Ishikawa (cell line): ENCODE measurements at regions not wholly inside any gene's neighbourhood (a gene's known extent, or its start where the extent isn't known, plus 50 kb on each side); places are given as distances from the start of the nearest gene placed in this dataset.

Source experiments
- CEBPB ChIP-seq: IDR thresholded peaks from 2 replicates; pipeline ENCODE4 v1.6.1; 2012
- CREB1 ChIP-seq: IDR thresholded peaks from 2 replicates; pipeline ENCODE4 v1.6.1; 2012; ENCODE audit warnings: low read depth
- EGR1 ChIP-seq: IDR thresholded peaks from 2 replicates; pipeline ENCODE4 v1.6.1; 2012
- EP300 ChIP-seq: IDR thresholded peaks from 2 replicates; pipeline ENCODE4 v1.6.1; 2012; ENCODE audit warnings: borderline replicate concordance
- FOXM1 ChIP-seq: IDR thresholded peaks from 2 replicates; pipeline ENCODE4 v1.6.1; 2012; ENCODE audit warnings: low read depth, borderline replicate concordance
- MAX ChIP-seq: IDR thresholded peaks from 2 replicates; pipeline ENCODE4 v1.6.1; 2012
- NFIC ChIP-seq: IDR thresholded peaks from 2 replicates; pipeline ENCODE4 v1.6.1; 2012
- RAD21 ChIP-seq: IDR thresholded peaks from 2 replicates; pipeline ENCODE4 v1.6.1; 2012; ENCODE audit warnings: low read depth
- TAF1 ChIP-seq: IDR thresholded peaks from 2 replicates; pipeline ENCODE4 v1.6.1; 2012; ENCODE audit warnings: low read depth, mild to moderate bottlenecking
- TCF12 ChIP-seq: IDR thresholded peaks from 2 replicates; pipeline ENCODE4 v1.6.1; 2012; ENCODE audit warnings: low read depth
- TEAD4 ChIP-seq: IDR thresholded peaks from 2 replicates; pipeline ENCODE4 v1.6.1; 2012
- USF1 ChIP-seq: IDR thresholded peaks from 2 replicates; pipeline ENCODE4 v1.6.1; 2012
- YY1 ChIP-seq: IDR thresholded peaks from 2 replicates; pipeline ENCODE4 v1.6.1; 2012; ENCODE audit warnings: low read depth
- ZBTB7A ChIP-seq: IDR thresholded peaks from 2 replicates; pipeline ENCODE4 v1.6.1; 2012; ENCODE audit warnings: low read depth
- TF ChIP-seq, protein P1 (sequence below): IDR thresholded peaks from 2 replicates; pipeline ENCODE4 v1.6.1; 2012; ENCODE audit warnings: low read depth, mild to moderate bottlenecking

DNA sequence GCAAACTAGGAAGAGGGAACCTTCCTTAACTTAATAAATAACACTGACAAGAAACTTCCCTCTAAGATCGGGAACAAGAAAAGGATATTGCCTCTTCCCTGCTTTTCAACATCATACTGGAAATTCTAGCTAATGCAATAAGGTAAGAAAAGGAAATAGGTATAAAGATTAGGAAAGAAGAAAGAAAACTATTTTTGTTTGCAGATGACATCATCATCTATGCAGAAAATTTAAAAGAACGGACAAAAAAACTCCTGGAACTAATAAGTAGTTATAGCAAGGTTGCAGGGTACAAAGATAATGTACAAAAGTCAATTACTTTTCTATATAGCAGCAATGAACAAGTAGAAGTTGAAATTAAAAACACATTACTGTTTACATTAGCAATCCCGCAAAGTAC lies 164.8 kb downstream of the WDR11 start:
- no peak for TF ChIP-seq EGR1
- no peak for TF ChIP-seq TCF12
- no peak for TF ChIP-seq EP300
- TF ChIP-seq CEBPB = no peak
- no peak for TF ChIP-seq RAD21
- TF ChIP-seq TEAD4 = no peak
- no peak for TF ChIP-seq MAX
- no peak for TF ChIP-seq USF1
- no peak for TF ChIP-seq YY1
- no peak for TF ChIP-seq CREB1
- TF ChIP-seq NFIC = no peak

DNA sequence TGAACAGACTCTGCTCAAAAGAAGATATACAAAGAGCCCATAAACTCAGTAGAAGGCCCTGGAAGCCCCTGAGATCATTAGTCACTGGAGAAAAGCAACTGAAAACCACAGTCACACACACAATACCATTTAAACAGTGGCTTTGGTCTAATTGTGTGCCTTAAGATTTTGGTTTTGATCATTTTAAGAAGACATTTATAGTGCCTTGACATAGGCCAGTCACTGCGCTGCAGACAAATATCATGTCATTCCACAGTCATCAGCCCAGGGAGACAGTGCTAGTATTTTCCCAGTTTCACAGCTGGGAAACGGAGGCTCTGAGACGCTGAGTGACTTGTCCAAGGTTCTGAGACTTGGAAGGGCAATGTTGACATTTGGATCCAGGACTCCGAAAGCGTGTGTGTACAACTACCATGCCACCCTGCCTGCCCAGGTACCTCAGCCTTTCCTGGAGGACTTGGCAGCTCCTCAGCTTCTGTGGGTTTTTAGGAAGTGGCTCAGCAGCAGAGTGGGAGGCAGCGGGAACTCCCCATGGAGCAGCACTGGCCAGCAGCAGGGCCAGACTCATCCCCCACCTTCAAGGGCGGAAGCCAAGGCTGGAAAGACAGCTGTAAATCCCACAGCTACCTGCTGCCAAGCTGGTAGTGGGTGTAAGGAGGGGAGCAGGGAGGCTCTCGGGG lies 173.9 kb downstream of the WDR11 start:
- TF ChIP-seq MAX = no peak
- TF ChIP-seq, protein P1, sequence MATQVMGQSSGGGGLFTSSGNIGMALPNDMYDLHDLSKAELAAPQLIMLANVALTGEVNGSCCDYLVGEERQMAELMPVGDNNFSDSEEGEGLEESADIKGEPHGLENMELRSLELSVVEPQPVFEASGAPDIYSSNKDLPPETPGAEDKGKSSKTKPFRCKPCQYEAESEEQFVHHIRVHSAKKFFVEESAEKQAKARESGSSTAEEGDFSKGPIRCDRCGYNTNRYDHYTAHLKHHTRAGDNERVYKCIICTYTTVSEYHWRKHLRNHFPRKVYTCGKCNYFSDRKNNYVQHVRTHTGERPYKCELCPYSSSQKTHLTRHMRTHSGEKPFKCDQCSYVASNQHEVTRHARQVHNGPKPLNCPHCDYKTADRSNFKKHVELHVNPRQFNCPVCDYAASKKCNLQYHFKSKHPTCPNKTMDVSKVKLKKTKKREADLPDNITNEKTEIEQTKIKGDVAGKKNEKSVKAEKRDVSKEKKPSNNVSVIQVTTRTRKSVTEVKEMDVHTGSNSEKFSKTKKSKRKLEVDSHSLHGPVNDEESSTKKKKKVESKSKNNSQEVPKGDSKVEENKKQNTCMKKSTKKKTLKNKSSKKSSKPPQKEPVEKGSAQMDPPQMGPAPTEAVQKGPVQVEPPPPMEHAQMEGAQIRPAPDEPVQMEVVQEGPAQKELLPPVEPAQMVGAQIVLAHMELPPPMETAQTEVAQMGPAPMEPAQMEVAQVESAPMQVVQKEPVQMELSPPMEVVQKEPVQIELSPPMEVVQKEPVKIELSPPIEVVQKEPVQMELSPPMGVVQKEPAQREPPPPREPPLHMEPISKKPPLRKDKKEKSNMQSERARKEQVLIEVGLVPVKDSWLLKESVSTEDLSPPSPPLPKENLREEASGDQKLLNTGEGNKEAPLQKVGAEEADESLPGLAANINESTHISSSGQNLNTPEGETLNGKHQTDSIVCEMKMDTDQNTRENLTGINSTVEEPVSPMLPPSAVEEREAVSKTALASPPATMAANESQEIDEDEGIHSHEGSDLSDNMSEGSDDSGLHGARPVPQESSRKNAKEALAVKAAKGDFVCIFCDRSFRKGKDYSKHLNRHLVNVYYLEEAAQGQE = peak; percentile 53
- TF ChIP-seq CEBPB = no peak

DNA sequence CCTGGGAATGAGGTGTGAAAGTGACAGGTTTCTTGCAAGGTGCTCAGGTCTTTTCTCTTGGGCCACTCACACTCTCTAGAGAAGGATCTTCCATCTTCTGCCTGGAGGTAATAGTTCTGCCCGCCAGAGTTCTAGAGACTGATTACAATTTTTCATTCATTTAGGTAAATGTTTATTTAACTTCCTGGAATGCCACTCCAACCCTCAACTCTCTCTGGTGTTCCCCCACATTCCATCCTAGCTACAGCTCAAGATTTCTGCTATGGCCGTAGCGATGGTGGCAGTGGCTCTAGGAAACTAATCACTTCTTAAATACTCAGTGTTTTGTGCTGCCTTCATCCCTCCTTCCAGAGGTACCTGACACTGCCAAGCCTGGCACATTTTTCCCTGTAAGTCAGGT lies 174.6 kb downstream of the WDR11 start:
- TF ChIP-seq TEAD4 (no peak), TAF1 (no peak), TCF12 (no peak)

- TF ChIP-seq FOXM1 (no peak), EGR1 (no peak), CREB1 (no peak), TCF12 (no peak), USF1 (no peak), RAD21 (no peak), YY1 (no peak), MAX (no peak), CEBPB (no peak), TAF1 (no peak), NFIC (no peak), ZBTB7A (no peak), TEAD4 (no peak), EP300 (no peak)
- TF ChIP-seq, protein P1 = no peak
These were observed 176.2 kb downstream of the WDR11 start for GRCh38 chr10:121027371-121027770.

- peak; percentile 41; the same call in 1 of the 2 replicates for TF ChIP-seq USF1
- TF ChIP-seq NFIC = no peak
These were observed 181.3 kb downstream of the WDR11 start for GRCh38 chr10:121032460-121032859.

DNA sequence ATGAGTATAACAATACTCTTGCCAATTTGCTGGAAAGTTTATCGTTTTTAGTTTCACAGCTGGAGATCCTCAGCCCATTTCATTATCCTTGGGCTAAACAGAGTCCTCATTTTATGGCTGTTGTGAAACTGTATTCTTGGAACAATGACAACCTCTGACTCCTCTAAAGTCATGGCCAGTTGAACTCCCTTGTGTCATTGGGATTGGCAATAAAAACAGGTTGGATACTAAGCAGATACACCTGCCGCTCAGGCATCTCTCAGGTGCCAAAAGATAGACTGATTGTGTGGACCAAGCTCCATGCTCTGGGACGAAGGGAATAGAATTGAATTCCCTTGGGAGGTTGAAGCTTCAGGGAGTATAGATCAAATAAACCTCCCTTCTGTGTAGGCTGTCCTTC lies 182.2 kb downstream of the WDR11 start:
- TF ChIP-seq MAX = no peak
- no peak for TF ChIP-seq USF1
- no peak for TF ChIP-seq EP300
- no peak for TF ChIP-seq YY1
- no peak for TF ChIP-seq RAD21
- TF ChIP-seq TAF1 = no peak
- TF ChIP-seq ZBTB7A = no peak
- TF ChIP-seq, protein P1 = no peak
- no peak for TF ChIP-seq FOXM1
- no peak for TF ChIP-seq EGR1
- no peak for TF ChIP-seq NFIC
- no peak for TF ChIP-seq TEAD4
